HG03060 (cell line): ENCODE measurements at regions not wholly inside any gene's neighbourhood (a gene's known extent, or its start where the extent isn't known, plus 50 kb on each side); places are given as distances from the start of the nearest gene placed in this dataset.
"Not testable (repeated sequence)": the region's sequence is repeated elsewhere in the genome, so short reads cannot be mapped to it uniquely, and the experiment has no call there.

Experiments used
- ATAC-seq: cut with Tn5 transposase; IDR thresholded peaks from one replicate; pipeline ENCODE4 v1.9.1; 2021; ENCODE audit warnings: low read depth, moderate number of reproducible peaks; ENCODE audit not compliant: unreplicated experiment

- ATAC-seq = no peak
Measured at GRCh38 chr4:132797856-132798255, 351.2 kb upstream of the PCDH10 start.

- no peak for ATAC-seq
Measured at GRCh38 chr4:132809298-132810032, 339.6 kb upstream of the PCDH10 start.

GRCh38 chr4:132813061-132813460 is 336.0 kb upstream of the PCDH10 start:
- not testable (repeated sequence) for ATAC-seq

GRCh38 chr4:132818091-132818490 is 331.0 kb upstream of the PCDH10 start:
- no peak for ATAC-seq

GRCh38 chr4:132823419-132823818 is 325.7 kb upstream of the PCDH10 start:
- ATAC-seq = no peak

GRCh38 chr4:132824761-132825160 is 324.3 kb upstream of the PCDH10 start:
- ATAC-seq = no peak

- ATAC-seq = no peak
Measured at GRCh38 chr4:132827522-132827921, 321.6 kb upstream of the PCDH10 start.

- ATAC-seq = no peak
Measured at GRCh38 chr4:132838244-132838643, 310.9 kb upstream of the PCDH10 start.

- ATAC-seq = no peak
Measured at GRCh38 chr4:132839070-132839469, 310.0 kb upstream of the PCDH10 start.

- ATAC-seq = no peak
Measured at GRCh38 chr4:132859929-132860328, 289.2 kb upstream of the PCDH10 start.

- no peak for ATAC-seq
Measured at GRCh38 chr4:132860976-132861375, 288.1 kb upstream of the PCDH10 start.

- no peak for ATAC-seq
Measured at GRCh38 chr4:132863619-132864018, 285.5 kb upstream of the PCDH10 start.

GRCh38 chr4:132865458-132865857 is 283.6 kb upstream of the PCDH10 start:
- ATAC-seq = no peak

- ATAC-seq = no peak
Measured at GRCh38 chr4:132865922-132866321, 283.2 kb upstream of the PCDH10 start.

- no peak for ATAC-seq
Measured at GRCh38 chr4:132866616-132867015, 282.5 kb upstream of the PCDH10 start.

- ATAC-seq = no peak
Measured at GRCh38 chr4:132893787-132894186, 255.3 kb upstream of the PCDH10 start.

GRCh38 chr4:132901224-132901623 is 247.9 kb upstream of the PCDH10 start:
- ATAC-seq = no peak

GRCh38 chr4:132910229-132910748 is 238.8 kb upstream of the PCDH10 start:
- no peak for ATAC-seq

GRCh38 chr4:132918096-132918495 is 231.0 kb upstream of the PCDH10 start:
- ATAC-seq = no peak

GRCh38 chr4:132923516-132923915 is 225.6 kb upstream of the PCDH10 start:
- no peak for ATAC-seq

GRCh38 chr4:132934911-132935310 is 214.2 kb upstream of the PCDH10 start:
- ATAC-seq = no peak

GRCh38 chr4:132955146-132955545 is 193.9 kb upstream of the PCDH10 start:
- ATAC-seq = no peak
